ENCODE measurements at regions not wholly inside any gene's neighbourhood (a gene's known extent, or its start where the extent isn't known, plus 50 kb on each side); places are given as distances from the start of the nearest gene placed in this dataset.

- no peak for TF ChIP-seq CTCF (IDR thresholded peaks at IDR 0.05 in 8 of 11, conservative IDR thresholded peaks at IDR 0.05 in 3 of 11)
- TF ChIP-seq POLR2A (IDR thresholded peaks at IDR 0.05) = no peak
- no peak for TF ChIP-seq POLR2AphosphoS5 (IDR thresholded peaks at IDR 0.05)
Measured at GRCh38 chr12:90407841-90408240, 547.1 kb downstream of the CCER1 start.

Measured in spleen (tissue), 7 donors.